Lung (tissue), 11 donors: ENCODE measurements at regions not wholly inside any gene's neighbourhood (a gene's known extent, or its start where the extent isn't known, plus 50 kb on each side); places are given as distances from the start of the nearest gene placed in this dataset.
"Not testable (repeated sequence)": the region's sequence is repeated elsewhere in the genome, so short reads cannot be mapped to it uniquely, and the experiment has no call there.

Experiments
- ATAC-seq: fragments of 200-7000 bp; cut with Tn5 transposase; one replicate; pipeline ENCODE4 v1.9.1; 2020; ENCODE audit warnings: moderate number of reproducible peaks; ENCODE audit not compliant: insufficient read depth, low FRiP score
- DNase-seq, 3 donors: peaks; one replicate each; pipeline ENCODE4 v3.0.0-alpha.2; 2013 to 2017
- H3K27ac ChIP-seq, 2 donors: one replicate each; pipeline ENCODE4 v1.5.1; 2013; ENCODE audit warnings: mild to moderate bottlenecking in 2 of 2, moderate library complexity in 2 of 2, control low read depth in 1 of 2, inconsistent platforms in 1 of 2, low read depth in 1 of 2, low read length in 1 of 2
- H3K27me3 ChIP-seq, 3 donors: one replicate each; pipeline ENCODE4 v1.5.1; 2013; ENCODE audit warnings: low read length in 2 of 3; ENCODE audit not compliant: control insufficient read depth in 3 of 3, insufficient read depth in 3 of 3
- H3K36me3 ChIP-seq, 4 donors: one replicate each; pipeline ENCODE4 v1.5.1; 2013; ENCODE audit warnings: low read length in 4 of 4, mild to moderate bottlenecking in 1 of 4, moderate library complexity in 1 of 4; ENCODE audit not compliant: control insufficient read depth in 4 of 4, insufficient read depth in 4 of 4
- H3K4me1 ChIP-seq, 5 donors: one replicate each; pipeline ENCODE4 v1.5.1; 2013; ENCODE audit warnings: low read length in 5 of 5, mild to moderate bottlenecking in 2 of 5, moderate library complexity in 1 of 5; ENCODE audit not compliant: control insufficient read depth in 5 of 5, insufficient read depth in 5 of 5
- H3K4me3 ChIP-seq: one replicate; pipeline ENCODE4 v1.5.1; 2013; ENCODE audit warnings: mild to moderate bottlenecking, control low read depth, moderate library complexity
- H3K9ac ChIP-seq, 2 donors: one replicate each; pipeline ENCODE4 v1.5.1; 2013; ENCODE audit warnings: low read length in 2 of 2, control low read depth in 1 of 2; ENCODE audit not compliant: insufficient read depth in 1 of 2
- H3K9me3 ChIP-seq, 4 donors: one replicate each; pipeline ENCODE4 v1.5.1; 2013; ENCODE audit warnings: low read length in 3 of 4, mild to moderate bottlenecking in 1 of 4, moderate library complexity in 1 of 4; ENCODE audit not compliant: control insufficient read depth in 4 of 4, insufficient read depth in 3 of 4
- WGBS, 2 donors: extraction: QIAGEN DNeasy Blood & Tissue Kit; methylation state at CpG; one replicate each; pipeline ENCODE4 v1.1.7; 2013; 5-methylcytosine and 5-hydroxymethylcytosine counted together
- TF ChIP-seq, protein P1 (sequence below): IDR thresholded peaks from 2 replicates; pipeline ENCODE4 v1.5.1; 2012; ENCODE audit warnings: mild to moderate bottlenecking; ENCODE audit errors: control extremely low read depth, extremely low read depth
- donor health status: control.
- donor health status: control.
- donor health status: Bipolar disorder and iron deficiency.
- donor health status: healthy.
- donor health status: DM: yes; HTN: yes; CAD: no.

DNA sequence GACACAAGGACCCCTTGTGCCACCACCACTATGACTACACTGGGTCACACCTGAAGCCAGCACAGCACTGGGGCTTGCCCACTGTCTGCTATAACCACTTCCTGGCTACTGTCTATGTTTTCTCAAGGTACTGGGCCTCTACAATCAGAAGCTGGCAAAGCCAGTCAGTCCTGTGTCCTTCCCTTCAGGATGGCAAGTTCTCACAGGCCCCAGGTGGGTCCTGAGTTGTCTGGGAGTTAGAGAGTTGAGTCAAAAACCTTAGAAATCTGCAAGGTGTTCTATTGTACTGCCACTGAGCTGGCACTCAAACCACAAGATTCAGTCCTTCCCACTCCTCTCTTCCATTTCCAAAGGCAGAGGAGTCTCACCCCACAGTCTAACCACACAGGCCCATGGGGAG, 705.5 kb downstream of the IPMK start:
- H3K9me3 ChIP-seq: peaks cover 0 to 2% (median 0%) of the 10 kb centered on the region in 4 donors
- H3K27ac ChIP-seq: no peak overlapping the region
- H3K36me3 ChIP-seq: no peaks in the 10 kb centered on the region
- no peak overlapping the region for H3K4me3 ChIP-seq
- DNase-seq (no peak), ATAC-seq (no peak)
- TF ChIP-seq, protein P1, sequence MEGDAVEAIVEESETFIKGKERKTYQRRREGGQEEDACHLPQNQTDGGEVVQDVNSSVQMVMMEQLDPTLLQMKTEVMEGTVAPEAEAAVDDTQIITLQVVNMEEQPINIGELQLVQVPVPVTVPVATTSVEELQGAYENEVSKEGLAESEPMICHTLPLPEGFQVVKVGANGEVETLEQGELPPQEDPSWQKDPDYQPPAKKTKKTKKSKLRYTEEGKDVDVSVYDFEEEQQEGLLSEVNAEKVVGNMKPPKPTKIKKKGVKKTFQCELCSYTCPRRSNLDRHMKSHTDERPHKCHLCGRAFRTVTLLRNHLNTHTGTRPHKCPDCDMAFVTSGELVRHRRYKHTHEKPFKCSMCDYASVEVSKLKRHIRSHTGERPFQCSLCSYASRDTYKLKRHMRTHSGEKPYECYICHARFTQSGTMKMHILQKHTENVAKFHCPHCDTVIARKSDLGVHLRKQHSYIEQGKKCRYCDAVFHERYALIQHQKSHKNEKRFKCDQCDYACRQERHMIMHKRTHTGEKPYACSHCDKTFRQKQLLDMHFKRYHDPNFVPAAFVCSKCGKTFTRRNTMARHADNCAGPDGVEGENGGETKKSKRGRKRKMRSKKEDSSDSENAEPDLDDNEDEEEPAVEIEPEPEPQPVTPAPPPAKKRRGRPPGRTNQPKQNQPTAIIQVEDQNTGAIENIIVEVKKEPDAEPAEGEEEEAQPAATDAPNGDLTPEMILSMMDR: no peak
- no peaks in the 10 kb centered on the region for H3K27me3 ChIP-seq
- no peaks in the 10 kb centered on the region for H3K4me1 ChIP-seq
- H3K9ac ChIP-seq: no peak overlapping the region

- not testable (repeated sequence) for H3K36me3 ChIP-seq, H3K27me3 ChIP-seq, DNase-seq, H3K4me1 ChIP-seq, H3K27ac ChIP-seq, H3K9ac ChIP-seq, H3K4me3 ChIP-seq, H3K9me3 ChIP-seq, ATAC-seq
- 82 to 88% methylated on average over 5 of the region's 5 CpGs for WGBS, 2 donors
Measured at GRCh38 chr10:57551774-57552173, 715.9 kb downstream of the IPMK start.

- ATAC-seq (no peak), DNase-seq (no peak)
- Histone ChIP-seq H3K4me1 (no peaks in the 10 kb centered on the region), H3K27ac (no peak overlapping the region), H3K9me3 (peaks cover 0 to 2% (median 0%) of the 10 kb centered on the region in 4 donors), H3K9ac (no peak overlapping the region), H3K27me3 (no peaks in the 10 kb centered on the region), H3K36me3 (no peaks in the 10 kb centered on the region), H3K4me3 (no peak overlapping the region)
- WGBS, 2 donors: 85 to 91% methylated on average over 3 of the region's 3 CpGs
- TF ChIP-seq, protein P1: no peak
Measured at GRCh38 chr10:57535306-57535705, 732.4 kb downstream of the IPMK start.

DNA sequence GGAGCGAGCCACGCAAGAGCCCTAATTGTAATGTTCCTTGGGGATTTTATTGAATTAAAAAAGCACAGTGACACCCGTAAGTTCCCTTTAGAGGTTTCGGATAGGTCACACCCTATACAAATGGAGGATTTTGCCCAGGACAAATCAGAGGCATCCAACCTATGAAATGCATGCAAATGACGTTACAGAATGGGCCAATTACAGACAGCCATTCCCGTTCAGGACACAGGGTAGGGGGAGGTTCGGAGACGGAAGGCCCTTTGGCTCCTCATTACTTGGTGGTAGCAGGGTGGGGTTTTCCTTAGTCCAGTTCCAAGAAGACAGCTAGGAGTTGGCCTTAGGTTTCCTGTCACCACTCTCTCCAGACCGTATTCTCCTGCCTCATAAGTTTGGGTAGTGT, 754.1 kb downstream of the IPMK start:
- H3K4me3 ChIP-seq: no peak overlapping the region
- 89 to 91% methylated on average over 9 of the region's 9 CpGs for WGBS, 2 donors
- no peak overlapping the region for H3K9ac ChIP-seq
- H3K27ac ChIP-seq: no peak overlapping the region
- no peak for ATAC-seq
- H3K4me1 ChIP-seq: no peaks in the 10 kb centered on the region
- TF ChIP-seq, protein P1: no peak
- no peaks in the 10 kb centered on the region for H3K9me3 ChIP-seq
- H3K36me3 ChIP-seq: no peaks in the 10 kb centered on the region
- H3K27me3 ChIP-seq: no peaks in the 10 kb centered on the region
- no peak for DNase-seq
